ENCODE measurements at regions not wholly inside any gene's neighbourhood (a gene's known extent, or its start where the extent isn't known, plus 50 kb on each side); places are given as distances from the start of the nearest gene placed in this dataset.

DNA sequence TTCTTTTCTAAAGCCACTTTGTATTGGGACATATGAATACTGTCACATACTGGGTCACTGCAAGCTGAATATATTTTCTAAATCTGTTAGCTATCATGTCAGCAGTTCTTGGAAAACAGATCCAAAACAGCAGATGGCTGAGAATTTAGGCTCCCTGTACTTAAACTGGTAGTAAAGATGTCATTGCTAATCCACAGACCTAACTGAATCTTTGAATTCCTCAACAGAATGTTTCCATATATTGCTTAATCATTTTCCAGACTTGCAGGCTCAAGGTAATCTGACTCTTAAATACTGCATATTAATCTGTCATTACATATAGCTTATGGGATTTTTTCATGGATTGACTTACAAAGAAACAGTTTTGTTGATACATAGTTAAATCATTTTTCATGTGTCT, 639.0 kb upstream of the KLHL1 start:
- TF ChIP-seq GATA2 (IDR thresholded peaks at IDR 0.05; ENCODE audit: low read depth, low read length) (no peak), GATA3 (IDR thresholded peaks at IDR 0.05; ENCODE audit: low read depth, low read length) (no peak)
